Naive thymus-derived CD4-positive, alpha-beta T cell (primary cell): ENCODE measurements at regions not wholly inside any gene's neighbourhood (a gene's known extent, or its start where the extent isn't known, plus 50 kb on each side); places are given as distances from the start of the nearest gene placed in this dataset.

Source experiments
- ATAC-seq: fragments of 150-1000 bp; cut with Tn5 transposase; 2 replicates; pipeline ENCODE4 v1.10.0; 2021; ENCODE audit warnings: mild to moderate bottlenecking, moderate library complexity
- CTCF ChIA-PET: fragments of 350-600 bp; sonication (Branson Sonifier 250); formaldehyde crosslinking; loops from one replicate; lab custom pipeline; 2021; ENCODE audit warnings: antibody characterized with exemption; lab: Charles Lee
- POLR2A ChIA-PET: fragments of 350-600 bp; sonication (Branson Sonifier 250); formaldehyde crosslinking; loops from one replicate; lab custom pipeline; 2021; ENCODE audit warnings: antibody characterized with exemption, inconsistent platforms; lab: Charles Lee
- DNase-seq, 9 donors: peaks; one replicate each; pipeline versions ENCODE4 v3.0.0 to v3.0.0-alpha.2; 2020 to 2022; ENCODE audit warnings: mixed read lengths in 1 of 9
- H3K27ac ChIP-seq: one replicate; pipeline ENCODE4 v1.7.0; 2013; ENCODE audit warnings: mild to moderate bottlenecking, low read depth, low read length, moderate library complexity
- H3K27me3 ChIP-seq, 2 donors: one replicate each; pipeline ENCODE4 v1.7.0; 2013; ENCODE audit warnings: low read length in 2 of 2, mild to moderate bottlenecking in 2 of 2, moderate library complexity in 2 of 2; ENCODE audit not compliant: control insufficient read depth in 2 of 2, insufficient read depth in 2 of 2
- H3K36me3 ChIP-seq, 3 experiments: 1 replicate in 2 of 3; 2 replicates in 1 of 3; pipeline ENCODE4 v1.7.0; 2013; ENCODE audit warnings: low read length in 3 of 3, mild to moderate bottlenecking in 3 of 3, moderate library complexity in 1 of 3; ENCODE audit not compliant: insufficient read depth in 3 of 3, control insufficient read depth in 2 of 3
- H3K4me1 ChIP-seq, 2 donors: one replicate each; pipeline ENCODE4 v1.7.0; 2013; ENCODE audit warnings: low read length in 2 of 2, mild to moderate bottlenecking in 2 of 2, moderate library complexity in 1 of 2; ENCODE audit not compliant: control insufficient read depth in 2 of 2, insufficient read depth in 2 of 2
- H3K4me3 ChIP-seq: 2 replicates; pipeline ENCODE4 v1.7.0; 2013; ENCODE audit warnings: mild to moderate bottlenecking, low read length
- H3K9me3 ChIP-seq, 3 experiments: 1 replicate in 2 of 3; 2 replicates in 1 of 3; pipeline ENCODE4 v1.7.0; 2013; ENCODE audit warnings: low read length in 3 of 3; ENCODE audit not compliant: control insufficient read depth in 2 of 3
- H3K27ac Mint-ChIP-seq, 9 donors: one replicate each; pipeline ENCODE4 v1.8.0; 2020 to 2022; ENCODE audit warnings: mixed read lengths in 9 of 9, mild to moderate bottlenecking in 8 of 9, moderate library complexity in 5 of 9, inconsistent platforms in 2 of 9
- H3K27me3 Mint-ChIP-seq, 5 donors: one replicate each; pipeline ENCODE4 v1.8.0; 2021 to 2022; ENCODE audit warnings: mixed read lengths in 5 of 5, mild to moderate bottlenecking in 1 of 5
- H3K36me3 Mint-ChIP-seq, 5 donors: one replicate each; pipeline ENCODE4 v1.8.0; 2020 to 2022; ENCODE audit warnings: mixed read lengths in 5 of 5, mild to moderate bottlenecking in 3 of 5, inconsistent platforms in 1 of 5
- H3K4me1 Mint-ChIP-seq, 7 donors: one replicate each; pipeline ENCODE4 v1.8.0; 2020 to 2022; ENCODE audit warnings: mixed read lengths in 7 of 7, mild to moderate bottlenecking in 3 of 7, inconsistent platforms in 1 of 7
- H3K4me3 Mint-ChIP-seq, 10 donors: one replicate each; pipeline ENCODE4 v1.8.0; 2020 to 2022; ENCODE audit warnings: mild to moderate bottlenecking in 10 of 10, mixed read lengths in 10 of 10, moderate library complexity in 6 of 10, inconsistent platforms in 2 of 10
- H3K9me3 Mint-ChIP-seq, 11 donors: one replicate each; pipeline ENCODE4 v1.8.0; 2020 to 2022; ENCODE audit warnings: mixed read lengths in 11 of 11, mild to moderate bottlenecking in 4 of 11, inconsistent platforms in 1 of 11, moderate library complexity in 1 of 11
- intact Hi-C, 2 donors: fragments of 100-400 bp; cut with micrococcal nuclease; formaldehyde crosslinking; loops; one replicate each; pipeline ENCODE4 v1.15.1; 2023

DNA sequence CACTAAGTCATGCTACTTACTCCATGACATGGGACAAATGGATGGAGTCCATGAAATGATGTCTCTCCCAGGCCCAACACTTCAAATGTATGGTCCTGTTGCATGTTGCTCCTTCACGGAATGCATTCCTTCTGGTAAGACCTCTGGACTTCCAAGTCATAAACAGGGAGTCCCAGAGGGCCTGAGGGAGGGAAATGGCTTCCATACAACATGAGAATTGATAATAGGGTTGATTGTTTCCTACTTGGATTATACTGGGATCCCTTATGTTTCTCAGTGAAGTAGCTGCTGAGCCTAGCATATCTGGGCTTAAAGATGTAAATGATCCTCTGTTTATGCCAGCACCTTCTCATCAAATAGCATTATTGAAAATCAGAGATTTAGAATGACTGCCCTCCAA is 104.2 kb upstream of the MAGI3 start:
- Mint-ChIP-seq H3K27me3 (peaks cover 9 to 22% (median 18%) of the 10 kb centered on the region in 5 donors), H3K27ac (no peak overlapping the region), H3K9me3 (peaks cover 0 to 4% (median 0%) of the 10 kb centered on the region in 11 donors), H3K4me3 (no peak overlapping the region), H3K36me3 (no peaks in the 10 kb centered on the region), H3K4me1 (no peaks in the 10 kb centered on the region)
- Histone ChIP-seq H3K4me1 (no peaks in the 10 kb centered on the region), H3K4me3 (no peak overlapping the region), H3K9me3 (peaks cover 0 to 3% (median 0%) of the 10 kb centered on the region in 3 experiments), H3K27ac (no peak overlapping the region), H3K36me3 (no peaks in the 10 kb centered on the region), H3K27me3 (peaks cover 0 to 3% of the 10 kb centered on the region in 2 donors)
- ChIA-PET POLR2A (interaction anchor here (0.5 kb wide), 1 partner anchor 87 kb away, joined by 4 read pairs; no protein-coding TSS in a partner anchor), CTCF (no interaction called here)
- intact Hi-C loops = no loop called here
- DNase-seq (no peak), ATAC-seq (no peak)

DNA sequence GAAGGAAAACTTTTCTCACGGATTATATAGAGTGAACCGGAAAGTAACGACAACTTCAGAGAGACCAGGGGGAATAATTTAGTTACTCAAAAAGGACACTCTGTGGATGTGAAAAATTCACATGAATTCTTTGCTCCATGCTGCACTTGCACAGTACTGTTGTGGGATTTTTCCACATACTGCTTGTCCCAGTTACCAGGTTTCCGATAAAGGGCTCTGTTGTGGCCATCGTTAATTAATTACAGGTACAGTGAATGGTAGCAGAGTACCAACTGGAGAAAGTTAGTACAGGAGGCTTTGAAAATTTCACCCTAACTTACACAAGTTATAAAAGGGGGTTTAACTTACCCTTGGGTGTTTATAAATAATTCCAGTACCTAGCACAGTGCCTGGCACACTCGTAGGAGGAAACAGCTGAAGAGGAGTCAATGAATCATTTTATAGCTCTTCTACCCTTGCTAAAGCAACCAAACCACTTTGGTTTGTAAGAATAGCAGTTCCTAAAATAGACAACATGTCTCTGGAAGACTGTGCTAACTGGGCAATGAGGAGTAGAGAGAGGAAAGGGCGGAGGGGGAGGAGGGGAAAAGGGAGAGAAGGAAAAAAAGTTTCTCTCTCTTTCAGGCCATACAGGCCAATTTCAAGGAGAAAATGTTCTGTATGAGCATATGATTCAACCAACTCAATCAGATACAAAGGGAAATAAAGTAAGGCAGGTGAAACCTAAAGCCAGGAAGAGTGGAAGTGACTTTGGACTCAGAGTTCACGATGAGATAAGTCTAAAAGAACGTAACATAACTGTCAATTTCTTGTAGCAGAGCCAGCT is 98.3 kb upstream of the MAGI3 start:
- Mint-ChIP-seq H3K27me3 (peaks cover 22 to 34% (median 31%) of the 10 kb centered on the region in 5 donors), H3K4me1 (peaks cover 0 to 2% (median 0%) of the 10 kb centered on the region in 7 donors), H3K36me3 (no peaks in the 10 kb centered on the region), H3K9me3 (peaks cover 0 to 5% (median 0%) of the 10 kb centered on the region in 11 donors), H3K27ac (no peak overlapping the region), H3K4me3 (no peak overlapping the region)
- Histone ChIP-seq H3K4me3 (no peak overlapping the region), H3K27me3 (no peaks in the 10 kb centered on the region), H3K36me3 (no peaks in the 10 kb centered on the region), H3K27ac (no peak overlapping the region), H3K4me1 (no peaks in the 10 kb centered on the region), H3K9me3 (no peaks in the 10 kb centered on the region)
- ChIA-PET CTCF (no interaction called here), POLR2A (no interaction called here)
- intact Hi-C loops = no loop called here
- ATAC-seq = no peak
- DNase-seq = no peak

DNA sequence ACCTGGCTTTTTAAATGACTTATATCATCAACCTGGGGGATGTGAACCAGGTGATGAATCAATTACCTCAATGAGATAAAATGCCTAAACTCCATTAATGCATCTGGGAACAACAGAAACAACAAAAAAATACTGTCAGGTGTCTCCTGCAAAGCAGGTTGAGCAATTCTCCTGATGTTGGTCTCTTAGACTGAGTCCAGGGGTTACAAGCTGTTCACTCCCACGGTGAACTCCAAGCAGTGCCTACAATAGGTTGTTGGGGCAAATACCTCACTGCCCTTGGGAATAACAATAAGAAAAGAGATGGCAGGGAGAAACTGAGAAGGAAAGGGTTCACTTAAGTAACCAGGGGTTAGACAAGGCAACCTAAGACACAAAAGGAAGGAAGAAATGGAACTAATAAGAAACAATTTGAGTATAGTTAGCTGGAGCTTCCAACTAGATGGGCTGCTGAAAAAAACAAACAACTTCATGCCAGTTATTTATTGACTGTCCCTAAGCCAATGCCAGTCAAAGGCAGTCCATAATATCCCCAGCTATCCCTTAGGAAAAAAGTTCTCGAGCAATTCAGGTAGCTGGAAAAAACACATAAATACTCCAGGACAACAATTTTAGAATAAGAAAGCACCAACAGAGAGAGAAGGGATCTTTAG is 97.6 kb upstream of the MAGI3 start:
- Mint-ChIP-seq H3K27ac (no peak overlapping the region), H3K4me1 (peaks cover 0 to 2% (median 0%) of the 10 kb centered on the region in 7 donors), H3K36me3 (no peaks in the 10 kb centered on the region), H3K27me3 (peaks cover 22 to 34% (median 27%) of the 10 kb centered on the region in 5 donors), H3K4me3 (no peak overlapping the region), H3K9me3 (peaks cover 0 to 5% (median 0%) of the 10 kb centered on the region in 11 donors)
- DNase-seq (no peak), ATAC-seq (no peak)
- Histone ChIP-seq H3K36me3 (no peaks in the 10 kb centered on the region), H3K27ac (no peak overlapping the region), H3K27me3 (no peaks in the 10 kb centered on the region), H3K9me3 (no peaks in the 10 kb centered on the region), H3K4me1 (no peaks in the 10 kb centered on the region), H3K4me3 (no peak overlapping the region)
- intact Hi-C loops = no loop called here
- CTCF ChIA-PET = no interaction called here
- POLR2A ChIA-PET = no interaction called here

DNA sequence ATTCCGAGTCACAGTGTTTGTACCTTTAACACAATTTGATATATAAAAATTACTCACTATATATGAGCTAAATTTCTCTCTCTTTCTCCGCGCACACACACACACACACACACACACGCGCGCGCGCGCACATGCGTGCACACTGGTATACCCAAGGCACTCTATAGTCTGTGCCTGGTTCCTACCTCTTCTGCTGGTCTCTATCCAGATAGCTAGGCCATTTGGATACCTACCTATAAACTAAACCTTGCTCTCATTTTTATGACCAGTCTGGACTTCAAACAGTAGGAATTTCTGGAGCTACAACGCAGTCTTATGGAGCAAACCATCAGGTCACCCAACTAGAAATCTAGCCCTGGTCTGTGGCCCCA is 97.1 kb upstream of the MAGI3 start:
- Mint-ChIP-seq H3K27ac (no peak overlapping the region), H3K4me1 (peaks cover 0 to 2% (median 0%) of the 10 kb centered on the region in 7 donors), H3K27me3 (peaks cover 19 to 36% (median 27%) of the 10 kb centered on the region in 5 donors), H3K36me3 (no peaks in the 10 kb centered on the region), H3K9me3 (peaks cover 0 to 5% (median 0%) of the 10 kb centered on the region in 11 donors), H3K4me3 (no peak overlapping the region)
- Histone ChIP-seq H3K27ac (no peak overlapping the region), H3K9me3 (no peaks in the 10 kb centered on the region), H3K27me3 (no peaks in the 10 kb centered on the region), H3K4me3 (no peak overlapping the region), H3K4me1 (no peaks in the 10 kb centered on the region), H3K36me3 (no peaks in the 10 kb centered on the region)
- ChIA-PET CTCF (no interaction called here), POLR2A (no interaction called here)
- intact Hi-C loops = no loop called here
- ATAC-seq = no peak
- no peak for DNase-seq

DNA sequence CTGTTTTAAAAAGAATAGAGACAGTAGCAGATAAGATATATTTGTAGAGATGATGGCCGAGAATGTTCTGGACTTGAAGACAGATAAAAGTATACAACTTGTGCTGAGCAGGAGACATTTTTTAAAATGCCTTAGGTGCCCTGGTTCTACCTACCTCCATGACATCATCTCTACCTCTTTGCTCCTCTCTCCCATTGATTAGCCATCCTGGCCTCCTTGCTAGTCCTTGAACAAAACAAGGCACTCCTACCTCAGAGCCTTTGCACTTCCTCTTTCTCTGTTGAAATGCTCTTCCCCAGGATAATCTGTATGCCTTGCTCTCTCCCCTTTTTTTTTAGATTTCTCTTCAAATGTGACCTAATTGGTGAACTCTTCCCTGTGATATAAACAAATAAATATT is 92.6 kb upstream of the MAGI3 start:
- Mint-ChIP-seq H3K27me3 (peaks cover 5 to 23% (median 16%) of the 10 kb centered on the region in 5 donors), H3K4me3 (no peak overlapping the region), H3K9me3 (peaks cover 0 to 2% (median 0%) of the 10 kb centered on the region in 11 donors), H3K36me3 (no peaks in the 10 kb centered on the region), H3K27ac (no peak overlapping the region), H3K4me1 (peaks cover 0 to 2% (median 0%) of the 10 kb centered on the region in 7 donors)
- ChIA-PET POLR2A (no interaction called here), CTCF (no interaction called here)
- no peaks in the 10 kb centered on the region for H3K36me3 ChIP-seq
- no peak overlapping the region for H3K27ac ChIP-seq
- ATAC-seq (no peak), DNase-seq (no peak)
- no peak overlapping the region for H3K4me3 ChIP-seq
- no peaks in the 10 kb centered on the region for H3K9me3 ChIP-seq
- no peaks in the 10 kb centered on the region for H3K4me1 ChIP-seq
- H3K27me3 ChIP-seq = no peaks in the 10 kb centered on the region
- intact Hi-C loops = no loop called here

DNA sequence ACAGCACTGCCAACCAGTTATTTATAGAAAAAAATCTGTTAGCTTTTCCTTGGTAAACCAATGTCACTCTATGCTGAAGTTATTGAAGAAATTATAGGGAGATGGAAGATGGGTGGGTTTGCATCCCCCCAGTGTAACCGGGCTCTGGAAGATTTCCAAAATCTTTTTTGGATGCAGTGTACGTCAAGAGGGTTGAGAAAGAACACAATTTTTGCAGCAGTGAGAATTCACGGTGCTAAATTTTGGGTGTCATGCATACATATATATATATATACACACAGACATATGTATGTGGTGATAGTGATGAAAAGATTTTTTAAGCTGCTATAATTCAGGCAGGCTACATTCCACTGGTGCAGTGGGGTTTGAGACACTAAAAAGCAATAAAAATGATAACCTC is 91.4 kb upstream of the MAGI3 start:
- ChIA-PET POLR2A (no interaction called here), CTCF (no interaction called here)
- Histone ChIP-seq H3K36me3 (no peaks in the 10 kb centered on the region), H3K9me3 (no peaks in the 10 kb centered on the region), H3K27me3 (no peaks in the 10 kb centered on the region), H3K4me3 (no peak overlapping the region), H3K27ac (no peak overlapping the region), H3K4me1 (no peaks in the 10 kb centered on the region)
- intact Hi-C loops = no loop called here
- no peak for ATAC-seq
- H3K4me1 Mint-ChIP-seq = no peaks in the 10 kb centered on the region
- no peaks in the 10 kb centered on the region for H3K9me3 Mint-ChIP-seq
- H3K36me3 Mint-ChIP-seq = no peaks in the 10 kb centered on the region
- H3K27ac Mint-ChIP-seq = no peak overlapping the region
- DNase-seq = no peak
- peaks cover 5 to 15% (median 9%) of the 10 kb centered on the region in 5 donors for H3K27me3 Mint-ChIP-seq
- H3K4me3 Mint-ChIP-seq = no peak overlapping the region
